ENCODE measurements at regions not wholly inside any gene's neighbourhood (a gene's known extent, or its start where the extent isn't known, plus 50 kb on each side); places are given as distances from the start of the nearest gene placed in this dataset.

GRCh38 chr16:52368859-52369258 is 178.1 kb downstream of the TOX3 start:
- no peak for DNase-seq
- no peak overlapping the region for H3K4me3 ChIP-seq (ENCODE audit: control insufficient read depth in 1 of 7, extremely low read depth in 1 of 7, insufficient read depth in 4 of 7, low read depth in 2 of 7, low read length in 6 of 7)
- no peaks in the 10 kb centered on the region for H3K4me1 ChIP-seq (ENCODE audit: control extremely low read depth in 1 of 4, control insufficient read depth in 4 of 4, insufficient read depth in 4 of 4, low read length in 3 of 4)
- no peak overlapping the region for H3K27ac ChIP-seq (ENCODE audit: insufficient read depth in 1 of 2, low read depth in 1 of 2, low read length in 2 of 2, poor library complexity in 1 of 2, severe bottlenecking in 2 of 2)
- no peaks in the 10 kb centered on the region for H3K27me3 ChIP-seq (replicated peaks in 2 of 5; ENCODE audit: control insufficient read depth in 4 of 5, insufficient read depth in 5 of 5, low read length in 4 of 5)
- CTCF ChIA-PET, result no interaction called here
- H3K36me3 ChIP-seq (ENCODE audit: control insufficient read depth in 4 of 4, insufficient read depth in 4 of 4, low read length in 3 of 4), result no peaks in the 10 kb centered on the region
- 89% methylated on average over 4 of the region's 4 CpGs for WGBS (ENCODE audit: insufficient coverage)
- H3K9me3 ChIP-seq (ENCODE audit: control extremely low read depth in 1 of 5, control insufficient read depth in 4 of 5, insufficient read depth in 2 of 5, low read depth in 1 of 5, low read length in 4 of 5), result no peaks in the 10 kb centered on the region
- POLR2A ChIA-PET, result no interaction called here

GRCh38 chr16:52367821-52368220 is 179.1 kb downstream of the TOX3 start:
- Histone ChIP-seq H3K4me1 (ENCODE audit: control extremely low read depth in 1 of 4, control insufficient read depth in 4 of 4, insufficient read depth in 4 of 4, low read length in 3 of 4) (no peaks in the 10 kb centered on the region), H3K27me3 (replicated peaks in 2 of 5; ENCODE audit: control insufficient read depth in 4 of 5, insufficient read depth in 5 of 5, low read length in 4 of 5) (no peaks in the 10 kb centered on the region), H3K4me3 (ENCODE audit: control insufficient read depth in 1 of 7, extremely low read depth in 1 of 7, insufficient read depth in 4 of 7, low read depth in 2 of 7, low read length in 6 of 7) (no peak overlapping the region), H3K27ac (ENCODE audit: insufficient read depth in 1 of 2, low read depth in 1 of 2, low read length in 2 of 2, poor library complexity in 1 of 2, severe bottlenecking in 2 of 2) (no peak overlapping the region), H3K9me3 (ENCODE audit: control extremely low read depth in 1 of 5, control insufficient read depth in 4 of 5, insufficient read depth in 2 of 5, low read depth in 1 of 5, low read length in 4 of 5) (no peaks in the 10 kb centered on the region), H3K36me3 (ENCODE audit: control insufficient read depth in 4 of 4, insufficient read depth in 4 of 4, low read length in 3 of 4) (no peaks in the 10 kb centered on the region)
- CTCF ChIA-PET, result no interaction called here
- POLR2A ChIA-PET, result no interaction called here
- DNase-seq, result no peak
- WGBS (ENCODE audit: insufficient coverage), result no CpG with 5 or more reads among the region's 2 CpGs

- Histone ChIP-seq H3K4me1 (ENCODE audit: control extremely low read depth in 1 of 4, control insufficient read depth in 4 of 4, insufficient read depth in 4 of 4, low read length in 3 of 4) (no peaks in the 10 kb centered on the region), H3K27me3 (replicated peaks in 2 of 5; ENCODE audit: control insufficient read depth in 4 of 5, insufficient read depth in 5 of 5, low read length in 4 of 5) (no peaks in the 10 kb centered on the region), H3K27ac (ENCODE audit: insufficient read depth in 1 of 2, low read depth in 1 of 2, low read length in 2 of 2, poor library complexity in 1 of 2, severe bottlenecking in 2 of 2) (no peak overlapping the region), H3K36me3 (ENCODE audit: control insufficient read depth in 4 of 4, insufficient read depth in 4 of 4, low read length in 3 of 4) (no peaks in the 10 kb centered on the region), H3K9me3 (ENCODE audit: control extremely low read depth in 1 of 5, control insufficient read depth in 4 of 5, insufficient read depth in 2 of 5, low read depth in 1 of 5, low read length in 4 of 5) (no peaks in the 10 kb centered on the region), H3K4me3 (ENCODE audit: control insufficient read depth in 1 of 7, extremely low read depth in 1 of 7, insufficient read depth in 4 of 7, low read depth in 2 of 7, low read length in 6 of 7) (no peak overlapping the region)
- CTCF ChIA-PET, result no interaction called here
- WGBS (ENCODE audit: insufficient coverage), result no CpG with 5 or more reads among the region's 1 CpG
- DNase-seq, result no peak
- POLR2A ChIA-PET, result no interaction called here
These were observed 180.0 kb downstream of the TOX3 start for GRCh38 chr16:52366983-52367382.

- no peak overlapping the region for H3K4me3 ChIP-seq (ENCODE audit: control insufficient read depth in 1 of 7, extremely low read depth in 1 of 7, insufficient read depth in 4 of 7, low read depth in 2 of 7, low read length in 6 of 7)
- no peak for DNase-seq
- CTCF ChIA-PET, result no interaction called here
- H3K9me3 ChIP-seq (ENCODE audit: control extremely low read depth in 1 of 5, control insufficient read depth in 4 of 5, insufficient read depth in 2 of 5, low read depth in 1 of 5, low read length in 4 of 5), result no peaks in the 10 kb centered on the region
- no peaks in the 10 kb centered on the region for H3K27me3 ChIP-seq (replicated peaks in 2 of 5; ENCODE audit: control insufficient read depth in 4 of 5, insufficient read depth in 5 of 5, low read length in 4 of 5)
- no peaks in the 10 kb centered on the region for H3K4me1 ChIP-seq (ENCODE audit: control extremely low read depth in 1 of 4, control insufficient read depth in 4 of 4, insufficient read depth in 4 of 4, low read length in 3 of 4)
- POLR2A ChIA-PET, result no interaction called here
- no peak overlapping the region for H3K27ac ChIP-seq (ENCODE audit: insufficient read depth in 1 of 2, low read depth in 1 of 2, low read length in 2 of 2, poor library complexity in 1 of 2, severe bottlenecking in 2 of 2)
- H3K36me3 ChIP-seq (ENCODE audit: control insufficient read depth in 4 of 4, insufficient read depth in 4 of 4, low read length in 3 of 4), result no peaks in the 10 kb centered on the region
These were observed 182.4 kb downstream of the TOX3 start for GRCh38 chr16:52364500-52364899.

- WGBS (ENCODE audit: insufficient coverage), result 100% methylated on average over 2 of the region's 4 CpGs
- no peak overlapping the region for H3K27ac ChIP-seq (ENCODE audit: insufficient read depth in 1 of 2, low read depth in 1 of 2, low read length in 2 of 2, poor library complexity in 1 of 2, severe bottlenecking in 2 of 2)
- ChIA-PET POLR2A (no interaction called here), CTCF (no interaction called here)
- DNase-seq, result no peak
- H3K27me3 ChIP-seq (replicated peaks in 2 of 5; ENCODE audit: control insufficient read depth in 4 of 5, insufficient read depth in 5 of 5, low read length in 4 of 5), result no peaks in the 10 kb centered on the region
- H3K36me3 ChIP-seq (ENCODE audit: control insufficient read depth in 4 of 4, insufficient read depth in 4 of 4, low read length in 3 of 4), result no peaks in the 10 kb centered on the region
- no peaks in the 10 kb centered on the region for H3K4me1 ChIP-seq (ENCODE audit: control extremely low read depth in 1 of 4, control insufficient read depth in 4 of 4, insufficient read depth in 4 of 4, low read length in 3 of 4)
- H3K4me3 ChIP-seq (ENCODE audit: control insufficient read depth in 1 of 7, extremely low read depth in 1 of 7, insufficient read depth in 4 of 7, low read depth in 2 of 7, low read length in 6 of 7), result no peak overlapping the region
- no peaks in the 10 kb centered on the region for H3K9me3 ChIP-seq (ENCODE audit: control extremely low read depth in 1 of 5, control insufficient read depth in 4 of 5, insufficient read depth in 2 of 5, low read depth in 1 of 5, low read length in 4 of 5)
These were observed 183.9 kb downstream of the TOX3 start for GRCh38 chr16:52363082-52363481.

- DNase-seq, result no peak
- POLR2A ChIA-PET, result no interaction called here
- Histone ChIP-seq H3K4me1 (ENCODE audit: control extremely low read depth in 1 of 4, control insufficient read depth in 4 of 4, insufficient read depth in 4 of 4, low read length in 3 of 4) (no peaks in the 10 kb centered on the region), H3K27me3 (replicated peaks in 2 of 5; ENCODE audit: control insufficient read depth in 4 of 5, insufficient read depth in 5 of 5, low read length in 4 of 5) (no peaks in the 10 kb centered on the region), H3K4me3 (ENCODE audit: control insufficient read depth in 1 of 7, extremely low read depth in 1 of 7, insufficient read depth in 4 of 7, low read depth in 2 of 7, low read length in 6 of 7) (no peak overlapping the region), H3K27ac (ENCODE audit: insufficient read depth in 1 of 2, low read depth in 1 of 2, low read length in 2 of 2, poor library complexity in 1 of 2, severe bottlenecking in 2 of 2) (no peak overlapping the region), H3K36me3 (ENCODE audit: control insufficient read depth in 4 of 4, insufficient read depth in 4 of 4, low read length in 3 of 4) (no peaks in the 10 kb centered on the region), H3K9me3 (ENCODE audit: control extremely low read depth in 1 of 5, control insufficient read depth in 4 of 5, insufficient read depth in 2 of 5, low read depth in 1 of 5, low read length in 4 of 5) (no peaks in the 10 kb centered on the region)
- WGBS (ENCODE audit: insufficient coverage), result 61% methylated on average over 3 of the region's 4 CpGs
- CTCF ChIA-PET, result no interaction called here
These were observed 189.2 kb downstream of the TOX3 start for GRCh38 chr16:52357711-52358110.

GRCh38 chr16:52353249-52353648 is 193.7 kb downstream of the TOX3 start:
- no CpG with 5 or more reads among the region's 1 CpG for WGBS (ENCODE audit: insufficient coverage)
- Histone ChIP-seq H3K27ac (ENCODE audit: insufficient read depth in 1 of 2, low read depth in 1 of 2, low read length in 2 of 2, poor library complexity in 1 of 2, severe bottlenecking in 2 of 2) (no peak overlapping the region), H3K27me3 (replicated peaks in 2 of 5; ENCODE audit: control insufficient read depth in 4 of 5, insufficient read depth in 5 of 5, low read length in 4 of 5) (no peaks in the 10 kb centered on the region), H3K36me3 (ENCODE audit: control insufficient read depth in 4 of 4, insufficient read depth in 4 of 4, low read length in 3 of 4) (no peaks in the 10 kb centered on the region), H3K4me1 (ENCODE audit: control extremely low read depth in 1 of 4, control insufficient read depth in 4 of 4, insufficient read depth in 4 of 4, low read length in 3 of 4) (no peaks in the 10 kb centered on the region), H3K4me3 (ENCODE audit: control insufficient read depth in 1 of 7, extremely low read depth in 1 of 7, insufficient read depth in 4 of 7, low read depth in 2 of 7, low read length in 6 of 7) (no peak overlapping the region), H3K9me3 (ENCODE audit: control extremely low read depth in 1 of 5, control insufficient read depth in 4 of 5, insufficient read depth in 2 of 5, low read depth in 1 of 5, low read length in 4 of 5) (no peaks in the 10 kb centered on the region)
- DNase-seq, result no peak
- POLR2A ChIA-PET, result no interaction called here
- CTCF ChIA-PET, result no interaction called here

- DNase-seq, result no peak
- no peaks in the 10 kb centered on the region for H3K36me3 ChIP-seq (ENCODE audit: control insufficient read depth in 4 of 4, insufficient read depth in 4 of 4, low read length in 3 of 4)
- H3K4me1 ChIP-seq (ENCODE audit: control extremely low read depth in 1 of 4, control insufficient read depth in 4 of 4, insufficient read depth in 4 of 4, low read length in 3 of 4), result no peaks in the 10 kb centered on the region
- WGBS (ENCODE audit: insufficient coverage), result no CpG with 5 or more reads among the region's 5 CpGs
- no peaks in the 10 kb centered on the region for H3K27me3 ChIP-seq (replicated peaks in 2 of 5; ENCODE audit: control insufficient read depth in 4 of 5, insufficient read depth in 5 of 5, low read length in 4 of 5)
- no peak overlapping the region for H3K27ac ChIP-seq (ENCODE audit: insufficient read depth in 1 of 2, low read depth in 1 of 2, low read length in 2 of 2, poor library complexity in 1 of 2, severe bottlenecking in 2 of 2)
- no peak overlapping the region for H3K4me3 ChIP-seq (ENCODE audit: control insufficient read depth in 1 of 7, extremely low read depth in 1 of 7, insufficient read depth in 4 of 7, low read depth in 2 of 7, low read length in 6 of 7)
- POLR2A ChIA-PET, result no interaction called here
- no peaks in the 10 kb centered on the region for H3K9me3 ChIP-seq (ENCODE audit: control extremely low read depth in 1 of 5, control insufficient read depth in 4 of 5, insufficient read depth in 2 of 5, low read depth in 1 of 5, low read length in 4 of 5)
- CTCF ChIA-PET, result no interaction called here
These were observed 195.5 kb downstream of the TOX3 start for GRCh38 chr16:52351451-52351850.

Data from common myeloid progenitor, CD34-positive (primary cell).